GM12878 (cell line): ENCODE measurements at regions not wholly inside any gene's neighbourhood (a gene's known extent, or its start where the extent isn't known, plus 50 kb on each side); places are given as distances from the start of the nearest gene placed in this dataset.

Experiments used
- ATAC-seq: fragments of 200-7000 bp; cut with Tn5 transposase; 3 replicates; pipeline ENCODE4 v1.9.1; 2020; ENCODE audit warnings: mild to moderate bottlenecking, moderate library complexity
- BruUV-seq: library from RNA; stranded (reverse); fragments of 400-500 nt; replicated peaks from 2 replicates; lab custom pipeline; 2021; lab: Mats Ljungman, UMichigan
- CTCF ChIA-PET: fragments of 300-600 bp; sonication (Branson Sonifier 250); formaldehyde crosslinking; extraction: SDS; loops from one replicate; lab custom pipeline; 2021; ENCODE audit warnings: inconsistent platforms; lab: Yijun Ruan, JAX
- POLR2A ChIA-PET: fragments of 350-600 bp; formaldehyde crosslinking; extraction: SDS; loops from one replicate; lab custom pipeline; 2021; ENCODE audit warnings: inconsistent platforms; lab: Charles Lee
- RAD21 ChIA-PET: fragments of 300-600 bp; sonication (Branson Sonifier 250); formaldehyde crosslinking; loops from one replicate; lab custom pipeline; 2023; ENCODE audit warnings: antibody characterized with exemption; ENCODE audit not compliant: unreplicated experiment; lab: Charles Lee
- SMC1A ChIA-PET: fragments of 300-600 bp; sonication (Branson Sonifier 250); formaldehyde crosslinking; loops from one replicate; lab custom pipeline; 2023; ENCODE audit not compliant: unreplicated experiment, uncharacterized antibody; lab: Charles Lee
- DNase-seq: peaks from one replicate; pipeline ENCODE4 v3.0.0-alpha.2; 2011; ENCODE audit warnings: low read depth, low spot score
- FAIRE-seq: peaks from 3 replicates; lab custom pipeline; 2011; peaks lifted over from hg19 to GRCh38; lab: Jason Lieb, UNC
- H2AFZ ChIP-seq: 2 replicates; pipeline ENCODE4 v1.6.0; 2011; ENCODE audit warnings: low read depth, low read length, control low read depth; ENCODE audit not compliant: control insufficient read depth
- H3K27ac ChIP-seq: 2 replicates; pipeline ENCODE4 v1.5.1; 2011; ENCODE audit warnings: control low read depth; ENCODE audit not compliant: control insufficient read depth, insufficient read depth
- H3K27me3 ChIP-seq, 2 experiments: replicated peaks in 1 of 2; 2 replicates each; pipeline versions ENCODE4 v1.6.0 to v1.6.1; 2011; ENCODE audit warnings: low read length in 1 of 2; ENCODE audit not compliant: control insufficient read depth in 2 of 2, insufficient read depth in 2 of 2
- H3K36me3 ChIP-seq, 2 experiments: 2 replicates each; pipeline ENCODE4 v1.5.1; 2011; ENCODE audit warnings: low read length in 1 of 2; ENCODE audit not compliant: control insufficient read depth in 2 of 2, insufficient read depth in 2 of 2
- H3K4me1 ChIP-seq: 2 replicates; pipeline ENCODE4 v1.6.1; 2011; ENCODE audit warnings: mild to moderate bottlenecking, low read length, moderate library complexity, mixed read lengths; ENCODE audit not compliant: control insufficient read depth, insufficient read depth
- H3K4me2 ChIP-seq: 2 replicates; pipeline ENCODE4 v1.6.0; 2011; ENCODE audit warnings: control low read depth; ENCODE audit not compliant: control insufficient read depth, insufficient read depth
- H3K4me3 ChIP-seq: fragments of 200-600 bp; sonication (generic); 2 replicates; pipeline ENCODE4 v1.5.1; 2016
- H3K79me2 ChIP-seq: 2 replicates; pipeline ENCODE4 v1.6.0; 2011; ENCODE audit warnings: low read length; ENCODE audit not compliant: control insufficient read depth, insufficient read depth
- H3K9ac ChIP-seq: 2 replicates; pipeline ENCODE4 v1.8.0; 2011; ENCODE audit warnings: low read length, control low read depth, mixed read lengths; ENCODE audit not compliant: control insufficient read depth, insufficient read depth
- H3K9me3 ChIP-seq: replicated peaks from 3 replicates; pipeline ENCODE4 v1.5.1; 2011; ENCODE audit warnings: mild to moderate bottlenecking, low read length; ENCODE audit not compliant: control insufficient read depth, insufficient read depth
- H4K20me1 ChIP-seq: 2 replicates; pipeline ENCODE4 v1.6.0; 2011; ENCODE audit not compliant: control insufficient read depth, insufficient read depth
- CREB1 ChIP-seq: IDR thresholded peaks from 2 replicates; pipeline ENCODE4 v1.6.1; 2012; ENCODE audit warnings: low read depth, mild to moderate bottlenecking, inconsistent platforms
- EGR1 ChIP-seq, 2 experiments: IDR thresholded peaks; 1 replicate in 1 of 2; 2 replicates in 1 of 2; pipeline ENCODE4 v1.6.1; 2011 to 2012; ENCODE audit warnings: low read depth in 2 of 2, low read length in 2 of 2, borderline replicate concordance in 1 of 2, mild to moderate bottlenecking in 1 of 2, moderate library complexity in 1 of 2
- HDAC6 ChIP-seq: fragments of 200-600 bp; sonication (generic); IDR thresholded peaks from one replicate; pipeline ENCODE4 v1.8.0; 2017; ENCODE audit warnings: antibody characterized with exemption; ENCODE audit not compliant: unreplicated experiment
- SMC3 ChIP-seq: IDR thresholded peaks from 2 replicates; pipeline ENCODE4 v1.6.1; 2011; ENCODE audit warnings: low read length, improper control_type of control experiment, borderline replicate concordance
- TCF12 ChIP-seq: IDR thresholded peaks from 2 replicates; pipeline ENCODE4 v1.6.1; 2011; ENCODE audit warnings: low read depth, mild to moderate bottlenecking, low read length
- ZNF274 ChIP-seq: IDR thresholded peaks from one replicate; pipeline ENCODE4 v1.8.0; 2011; ENCODE audit not compliant: insufficient read length, insufficient read depth
- in situ Hi-C: fragments of 300-500 bp; cut with MboI; formaldehyde crosslinking; loops from 9 replicates; pipeline ENCODE4 v1.14.3; 2018; ENCODE audit warnings: mixed read lengths
- intact Hi-C: fragments of 100-400 bp; cut with micrococcal nuclease; formaldehyde crosslinking; loops from one replicate; pipeline ENCODE4 v1.14.2; 2022; ENCODE audit not compliant: unreplicated experiment
- TF ChIP-seq, protein P1 (sequence below): IDR thresholded peaks from 2 replicates; pipeline ENCODE4 v1.6.1; 2012; ENCODE audit warnings: improper control_type of control experiment, low read depth, low read length; ENCODE audit not compliant: insufficient replicate concordance
- TF ChIP-seq, protein P2 (sequence below): fragments of 450-650 bp; IDR thresholded peaks from 2 replicates; pipeline ENCODE4 v1.6.1; 2016; ENCODE audit warnings: mild to moderate bottlenecking, moderate library complexity, borderline replicate concordance
- TF ChIP-seq, protein P3 (sequence below): fragments of 150-350 bp; IDR thresholded peaks from 2 replicates; pipeline ENCODE4 v1.6.1; 2014; ENCODE audit warnings: mild to moderate bottlenecking, low read depth, low read length
- TF ChIP-seq, protein P4 (sequence below): IDR thresholded peaks from 2 replicates; pipeline ENCODE4 v1.6.1; 2012; ENCODE audit warnings: low read depth, low read length, improper control_type of control experiment

DNA sequence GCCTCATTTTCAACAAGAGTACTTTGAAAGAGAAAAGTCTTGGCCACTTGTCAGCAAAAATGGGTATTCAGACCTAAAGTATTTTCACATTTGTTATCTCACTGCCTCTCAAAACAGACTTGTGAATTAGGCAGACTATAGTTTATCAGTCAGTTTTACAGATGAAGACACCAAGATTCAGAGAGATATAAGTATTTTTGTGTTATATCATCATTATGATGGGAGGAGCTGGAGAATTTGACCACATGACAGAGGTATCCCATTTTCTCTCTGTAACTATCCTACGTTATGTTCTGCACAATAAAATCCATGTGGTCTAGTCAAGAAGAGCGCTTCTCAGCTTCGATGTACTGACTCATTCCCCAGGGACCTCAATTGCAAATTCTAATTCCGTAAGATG lies 213.7 kb downstream of the MYCN start (continued):
- TF ChIP-seq, protein P1, sequence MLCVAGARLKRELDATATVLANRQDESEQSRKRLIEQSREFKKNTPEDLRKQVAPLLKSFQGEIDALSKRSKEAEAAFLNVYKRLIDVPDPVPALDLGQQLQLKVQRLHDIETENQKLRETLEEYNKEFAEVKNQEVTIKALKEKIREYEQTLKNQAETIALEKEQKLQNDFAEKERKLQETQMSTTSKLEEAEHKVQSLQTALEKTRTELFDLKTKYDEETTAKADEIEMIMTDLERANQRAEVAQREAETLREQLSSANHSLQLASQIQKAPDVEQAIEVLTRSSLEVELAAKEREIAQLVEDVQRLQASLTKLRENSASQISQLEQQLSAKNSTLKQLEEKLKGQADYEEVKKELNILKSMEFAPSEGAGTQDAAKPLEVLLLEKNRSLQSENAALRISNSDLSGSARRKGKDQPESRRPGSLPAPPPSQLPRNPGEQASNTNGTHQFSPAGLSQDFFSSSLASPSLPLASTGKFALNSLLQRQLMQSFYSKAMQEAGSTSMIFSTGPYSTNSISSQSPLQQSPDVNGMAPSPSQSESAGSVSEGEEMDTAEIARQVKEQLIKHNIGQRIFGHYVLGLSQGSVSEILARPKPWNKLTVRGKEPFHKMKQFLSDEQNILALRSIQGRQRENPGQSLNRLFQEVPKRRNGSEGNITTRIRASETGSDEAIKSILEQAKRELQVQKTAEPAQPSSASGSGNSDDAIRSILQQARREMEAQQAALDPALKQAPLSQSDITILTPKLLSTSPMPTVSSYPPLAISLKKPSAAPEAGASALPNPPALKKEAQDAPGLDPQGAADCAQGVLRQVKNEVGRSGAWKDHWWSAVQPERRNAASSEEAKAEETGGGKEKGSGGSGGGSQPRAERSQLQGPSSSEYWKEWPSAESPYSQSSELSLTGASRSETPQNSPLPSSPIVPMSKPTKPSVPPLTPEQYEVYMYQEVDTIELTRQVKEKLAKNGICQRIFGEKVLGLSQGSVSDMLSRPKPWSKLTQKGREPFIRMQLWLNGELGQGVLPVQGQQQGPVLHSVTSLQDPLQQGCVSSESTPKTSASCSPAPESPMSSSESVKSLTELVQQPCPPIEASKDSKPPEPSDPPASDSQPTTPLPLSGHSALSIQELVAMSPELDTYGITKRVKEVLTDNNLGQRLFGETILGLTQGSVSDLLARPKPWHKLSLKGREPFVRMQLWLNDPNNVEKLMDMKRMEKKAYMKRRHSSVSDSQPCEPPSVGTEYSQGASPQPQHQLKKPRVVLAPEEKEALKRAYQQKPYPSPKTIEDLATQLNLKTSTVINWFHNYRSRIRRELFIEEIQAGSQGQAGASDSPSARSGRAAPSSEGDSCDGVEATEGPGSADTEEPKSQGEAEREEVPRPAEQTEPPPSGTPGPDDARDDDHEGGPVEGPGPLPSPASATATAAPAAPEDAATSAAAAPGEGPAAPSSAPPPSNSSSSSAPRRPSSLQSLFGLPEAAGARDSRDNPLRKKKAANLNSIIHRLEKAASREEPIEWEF = no peak
- TF ChIP-seq, protein P2, sequence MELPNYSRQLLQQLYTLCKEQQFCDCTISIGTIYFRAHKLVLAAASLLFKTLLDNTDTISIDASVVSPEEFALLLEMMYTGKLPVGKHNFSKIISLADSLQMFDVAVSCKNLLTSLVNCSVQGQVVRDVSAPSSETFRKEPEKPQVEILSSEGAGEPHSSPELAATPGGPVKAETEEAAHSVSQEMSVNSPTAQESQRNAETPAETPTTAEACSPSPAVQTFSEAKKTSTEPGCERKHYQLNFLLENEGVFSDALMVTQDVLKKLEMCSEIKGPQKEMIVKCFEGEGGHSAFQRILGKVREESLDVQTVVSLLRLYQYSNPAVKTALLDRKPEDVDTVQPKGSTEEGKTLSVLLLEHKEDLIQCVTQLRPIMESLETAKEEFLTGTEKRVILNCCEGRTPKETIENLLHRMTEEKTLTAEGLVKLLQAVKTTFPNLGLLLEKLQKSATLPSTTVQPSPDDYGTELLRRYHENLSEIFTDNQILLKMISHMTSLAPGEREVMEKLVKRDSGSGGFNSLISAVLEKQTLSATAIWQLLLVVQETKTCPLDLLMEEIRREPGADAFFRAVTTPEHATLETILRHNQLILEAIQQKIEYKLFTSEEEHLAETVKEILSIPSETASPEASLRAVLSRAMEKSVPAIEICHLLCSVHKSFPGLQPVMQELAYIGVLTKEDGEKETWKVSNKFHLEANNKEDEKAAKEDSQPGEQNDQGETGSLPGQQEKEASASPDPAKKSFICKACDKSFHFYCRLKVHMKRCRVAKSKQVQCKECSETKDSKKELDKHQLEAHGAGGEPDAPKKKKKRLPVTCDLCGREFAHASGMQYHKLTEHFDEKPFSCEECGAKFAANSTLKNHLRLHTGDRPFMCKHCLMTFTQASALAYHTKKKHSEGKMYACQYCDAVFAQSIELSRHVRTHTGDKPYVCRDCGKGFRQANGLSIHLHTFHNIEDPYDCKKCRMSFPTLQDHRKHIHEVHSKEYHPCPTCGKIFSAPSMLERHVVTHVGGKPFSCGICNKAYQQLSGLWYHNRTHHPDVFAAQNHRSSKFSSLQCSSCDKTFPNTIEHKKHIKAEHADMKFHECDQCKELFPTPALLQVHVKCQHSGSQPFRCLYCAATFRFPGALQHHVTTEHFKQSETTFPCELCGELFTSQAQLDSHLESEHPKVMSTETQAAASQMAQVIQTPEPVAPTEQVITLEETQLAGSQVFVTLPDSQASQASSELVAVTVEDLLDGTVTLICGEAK = no peak
- TF ChIP-seq HDAC6 = no peak

DNA sequence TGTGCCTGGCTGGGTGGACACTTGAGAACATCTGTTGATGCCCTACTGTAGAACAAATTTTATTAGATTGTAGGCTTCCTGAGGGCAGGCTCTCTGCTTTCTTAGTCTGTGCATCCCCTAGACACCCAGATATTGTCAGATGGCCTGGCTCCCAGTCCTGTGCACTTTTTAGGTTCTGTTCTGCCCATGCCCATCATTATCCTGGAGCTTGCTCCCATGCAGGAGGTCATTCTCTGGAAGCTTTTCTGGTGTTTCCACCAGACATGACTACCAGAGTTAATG lies 213.3 kb downstream of the MYCN start:
- SMC1A ChIA-PET = no interaction called here
- no TSS peak for BruUV-seq
- DNase-seq (no peak), ATAC-seq (no peak), FAIRE-seq (no peak)
- no peaks in the 10 kb centered on the region for H3K27me3 ChIP-seq
- POLR2A ChIA-PET = no interaction called here
- no peaks in the 10 kb centered on the region for H4K20me1 ChIP-seq
- H3K9ac ChIP-seq = no peak overlapping the region
- H3K79me2 ChIP-seq = no peaks in the 10 kb centered on the region
- in situ Hi-C loops (no loop called here), intact Hi-C loops (no loop called here)
- CTCF ChIA-PET = no interaction called here
- no peaks in the 10 kb centered on the region for H3K9me3 ChIP-seq
- RAD21 ChIA-PET = no interaction called here
- no peak overlapping the region for H3K27ac ChIP-seq
- no peak overlapping the region for H3K4me3 ChIP-seq
- no peak overlapping the region for H2AFZ ChIP-seq
- H3K4me2 ChIP-seq = no peak overlapping the region
- no peaks in the 10 kb centered on the region for H3K36me3 ChIP-seq
- H3K4me1 ChIP-seq = no peaks in the 10 kb centered on the region
- TF ChIP-seq EGR1 (IDR thresholded peaks at IDR 0.05; ENCODE audit: borderline replicate concordance in 1 of 2, low read depth in 2 of 2, low read length in 2 of 2) (no peak), TCF12 (no peak), SMC3 (no peak), CREB1 (no peak), ZNF274 (no peak)
- TF ChIP-seq, protein P3, sequence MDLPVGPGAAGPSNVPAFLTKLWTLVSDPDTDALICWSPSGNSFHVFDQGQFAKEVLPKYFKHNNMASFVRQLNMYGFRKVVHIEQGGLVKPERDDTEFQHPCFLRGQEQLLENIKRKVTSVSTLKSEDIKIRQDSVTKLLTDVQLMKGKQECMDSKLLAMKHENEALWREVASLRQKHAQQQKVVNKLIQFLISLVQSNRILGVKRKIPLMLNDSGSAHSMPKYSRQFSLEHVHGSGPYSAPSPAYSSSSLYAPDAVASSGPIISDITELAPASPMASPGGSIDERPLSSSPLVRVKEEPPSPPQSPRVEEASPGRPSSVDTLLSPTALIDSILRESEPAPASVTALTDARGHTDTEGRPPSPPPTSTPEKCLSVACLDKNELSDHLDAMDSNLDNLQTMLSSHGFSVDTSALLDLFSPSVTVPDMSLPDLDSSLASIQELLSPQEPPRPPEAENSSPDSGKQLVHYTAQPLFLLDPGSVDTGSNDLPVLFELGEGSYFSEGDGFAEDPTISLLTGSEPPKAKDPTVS = no peak
- TF ChIP-seq, protein P4, sequence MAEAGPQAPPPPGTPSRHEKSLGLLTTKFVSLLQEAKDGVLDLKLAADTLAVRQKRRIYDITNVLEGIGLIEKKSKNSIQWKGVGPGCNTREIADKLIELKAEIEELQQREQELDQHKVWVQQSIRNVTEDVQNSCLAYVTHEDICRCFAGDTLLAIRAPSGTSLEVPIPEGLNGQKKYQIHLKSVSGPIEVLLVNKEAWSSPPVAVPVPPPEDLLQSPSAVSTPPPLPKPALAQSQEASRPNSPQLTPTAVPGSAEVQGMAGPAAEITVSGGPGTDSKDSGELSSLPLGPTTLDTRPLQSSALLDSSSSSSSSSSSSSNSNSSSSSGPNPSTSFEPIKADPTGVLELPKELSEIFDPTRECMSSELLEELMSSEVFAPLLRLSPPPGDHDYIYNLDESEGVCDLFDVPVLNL = no peak
